ELR (cell line): ENCODE measurements at regions not wholly inside any gene's neighbourhood (a gene's known extent, or its start where the extent isn't known, plus 50 kb on each side); places are given as distances from the start of the nearest gene placed in this dataset.
A peak's percentile ranks its signal among the peaks of the same experiment; 100 is the strongest.
"Not testable (repeated sequence)": the region's sequence is repeated elsewhere in the genome, so short reads cannot be mapped to it uniquely, and the experiment has no call there.

Experiments used
- DNase-seq: peaks from one replicate; pipeline ENCODE4 v3.0.0-alpha.2; 2015; ENCODE audit warnings: low read depth

DNA sequence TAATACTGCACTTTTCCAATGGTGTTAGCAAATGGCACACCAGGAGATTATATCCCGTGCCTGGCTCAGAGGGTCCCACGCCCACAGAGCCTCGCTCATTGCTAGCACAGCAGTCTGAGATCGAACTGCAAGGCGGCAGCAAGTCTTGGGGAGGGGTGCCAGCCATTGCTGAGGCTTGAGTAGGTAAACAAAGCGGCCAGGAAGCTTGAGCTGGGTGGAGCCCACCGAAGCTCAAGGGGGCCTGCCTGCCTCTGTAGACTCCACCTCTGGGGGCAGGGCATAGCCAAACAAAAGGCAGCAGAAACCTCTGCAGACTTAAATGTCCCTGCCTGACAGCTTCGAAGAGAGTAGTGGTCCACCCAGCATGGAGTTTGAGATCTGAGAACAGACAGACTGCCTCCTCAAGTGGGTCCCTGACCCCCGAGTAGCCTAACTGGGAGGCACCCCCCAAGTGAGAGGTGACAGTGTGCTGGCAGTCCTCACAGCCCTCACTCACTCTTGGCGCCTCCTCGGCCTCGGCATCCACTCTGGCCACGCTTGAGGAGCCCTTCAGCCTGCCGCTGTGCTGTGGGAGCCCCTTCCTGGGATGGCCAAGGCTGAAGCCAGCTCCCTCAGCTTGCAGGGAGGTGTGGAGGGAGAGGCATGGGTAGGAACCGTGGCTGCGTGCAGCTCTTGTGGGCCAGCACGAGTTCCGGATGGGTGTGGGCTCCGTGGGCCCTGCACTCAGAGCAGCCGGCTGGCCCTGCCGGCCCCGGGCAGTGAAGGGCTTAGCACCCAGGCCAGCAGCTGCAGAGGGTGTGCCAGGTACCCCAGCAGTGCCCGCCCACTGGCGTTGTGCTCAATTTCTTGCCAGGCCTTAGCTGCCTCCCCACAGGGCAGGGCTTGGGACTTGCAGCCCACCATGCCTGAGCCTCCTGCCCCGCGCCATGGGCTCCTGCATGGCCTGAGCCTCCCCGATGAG, 188.0 kb downstream of the MMUT start:
- not testable (repeated sequence) for DNase-seq

DNA sequence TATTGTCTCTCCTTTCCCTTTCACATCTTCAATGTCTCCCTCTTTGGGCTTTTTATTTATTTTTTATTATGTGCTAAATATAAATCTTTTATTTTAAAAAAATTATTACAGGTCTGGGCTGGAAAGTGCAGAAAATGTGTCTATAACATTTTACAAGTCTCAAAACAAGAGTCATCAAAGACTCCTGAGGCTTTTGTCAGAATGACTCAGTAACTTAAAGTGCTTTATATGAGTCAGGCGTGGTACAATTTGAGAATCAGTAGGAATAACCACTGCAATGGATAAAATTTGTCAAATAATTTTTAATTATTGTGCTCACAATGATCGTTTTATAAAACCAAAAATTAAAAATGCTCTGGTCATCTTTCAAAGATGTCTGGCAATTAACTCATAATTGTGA, 193.9 kb downstream of the MMUT start:
- DNase-seq, result peak; percentile 77

DNA sequence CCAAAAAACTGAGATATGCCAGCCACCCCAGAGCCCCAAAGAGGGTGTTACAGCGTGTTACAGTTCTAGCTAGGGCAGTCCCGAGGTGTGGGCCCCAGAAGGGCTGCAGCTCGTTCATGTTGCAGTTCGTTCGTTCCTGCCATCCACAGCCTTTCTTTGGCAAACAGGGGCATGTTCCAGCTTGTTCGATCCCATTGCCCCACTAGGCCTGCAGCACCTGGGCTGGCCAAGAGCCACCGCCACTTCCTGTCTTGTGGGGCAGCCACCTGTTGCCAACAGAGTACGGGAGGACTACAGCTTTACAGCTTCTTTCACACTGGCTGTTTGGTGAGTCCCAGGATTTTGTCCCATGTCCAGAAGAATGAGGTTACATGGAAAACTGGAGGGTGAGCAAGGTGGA, 198.1 kb downstream of the MMUT start:
- DNase-seq, result no peak

DNA sequence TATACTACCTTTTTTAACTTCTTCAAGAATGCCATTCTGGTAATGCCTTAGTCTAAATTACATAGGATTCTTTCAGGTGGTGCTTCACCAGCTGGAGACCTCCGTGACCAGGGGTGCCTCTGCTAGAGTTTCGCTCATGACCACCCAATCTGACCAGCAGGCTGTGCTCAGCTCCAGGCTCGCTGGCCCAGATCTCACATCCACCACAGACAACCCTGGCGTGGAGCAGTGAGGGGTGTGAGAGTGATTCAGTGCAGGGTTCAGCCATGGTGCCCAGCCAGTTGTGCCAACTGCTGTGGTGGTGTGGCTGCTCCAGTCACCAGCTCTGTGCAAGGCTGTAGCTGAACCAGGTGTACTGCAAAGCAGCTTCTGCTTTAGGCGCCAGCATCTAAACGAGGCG, 198.6 kb downstream of the MMUT start:
- no peak for DNase-seq

DNA sequence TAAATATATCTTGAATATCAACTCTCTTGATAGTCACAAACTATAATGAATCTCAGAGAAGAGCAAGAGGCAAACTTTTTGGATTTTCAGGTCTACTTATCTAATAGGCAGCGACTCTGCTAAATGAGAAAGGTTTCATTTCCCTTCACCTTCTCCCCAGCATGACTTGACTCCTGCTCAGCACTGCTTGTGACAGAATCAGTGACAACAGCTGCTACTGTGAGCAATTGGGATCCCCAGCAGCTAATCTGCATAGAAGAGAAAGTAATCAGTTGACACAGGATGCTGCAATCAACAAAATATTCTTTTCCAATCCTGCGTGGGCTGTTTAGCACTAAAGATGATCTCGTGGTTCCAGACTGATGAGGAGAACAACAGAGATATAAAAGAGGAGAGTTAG, 205.5 kb downstream of the MMUT start:
- no peak for DNase-seq

DNA sequence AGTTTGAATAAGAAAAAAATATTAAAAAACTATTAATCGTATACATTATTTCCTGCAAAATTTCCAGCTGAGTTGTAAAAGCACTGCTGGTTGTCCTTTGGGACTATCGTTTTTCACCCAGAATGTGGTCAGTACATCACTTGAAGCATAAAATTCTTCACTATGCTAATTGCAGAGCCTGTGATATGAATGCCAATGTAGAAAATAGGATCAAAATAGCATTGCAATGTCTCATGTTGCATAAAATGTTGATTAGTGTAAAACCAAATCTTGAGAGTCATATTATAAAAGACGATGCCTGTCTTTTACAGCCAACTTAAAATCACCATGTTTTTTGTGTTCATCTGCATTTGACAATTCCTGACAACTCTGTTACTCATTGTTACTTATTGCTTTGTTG, 207.7 kb downstream of the MMUT start:
- no peak for DNase-seq

DNA sequence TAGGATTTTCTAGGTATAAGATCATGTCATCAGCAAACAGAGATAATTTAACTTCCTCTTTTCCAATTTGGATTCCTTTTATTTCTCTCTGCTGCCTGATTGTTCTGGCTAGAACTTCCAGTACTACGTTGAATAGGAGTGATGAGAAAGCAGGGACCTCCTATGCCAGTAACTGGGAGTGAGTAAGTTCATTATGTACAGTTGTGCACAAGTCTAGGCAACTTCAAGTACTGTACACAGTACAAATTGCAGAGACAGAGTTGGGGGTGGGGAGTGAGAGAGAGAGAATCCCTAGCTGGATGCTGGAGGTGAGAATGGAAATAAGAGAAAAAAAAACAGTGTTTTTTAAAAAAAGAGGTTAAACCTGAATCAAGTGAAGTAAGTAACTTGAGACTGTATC, 210.2 kb downstream of the MMUT start:
- no peak for DNase-seq

DNA sequence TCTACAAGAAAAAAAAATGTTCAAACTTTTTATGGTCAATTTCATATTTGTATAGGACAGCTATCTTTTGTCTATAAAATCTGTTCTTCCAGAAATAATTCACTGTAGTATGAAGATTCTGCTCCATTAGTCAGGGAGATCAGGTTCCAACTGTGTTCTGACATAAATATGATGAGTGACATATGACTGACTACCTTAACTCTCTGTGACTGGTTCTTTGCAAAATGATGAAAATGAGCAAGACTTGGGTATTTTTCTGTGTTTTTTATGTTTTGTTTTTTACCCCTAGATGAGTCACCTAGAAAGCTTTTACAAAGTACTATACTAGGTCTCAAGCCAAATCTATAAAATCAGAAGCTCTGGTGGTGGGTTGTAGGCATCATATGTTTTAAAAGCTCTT, 229.6 kb downstream of the MMUT start:
- peak; percentile 6 for DNase-seq

DNA sequence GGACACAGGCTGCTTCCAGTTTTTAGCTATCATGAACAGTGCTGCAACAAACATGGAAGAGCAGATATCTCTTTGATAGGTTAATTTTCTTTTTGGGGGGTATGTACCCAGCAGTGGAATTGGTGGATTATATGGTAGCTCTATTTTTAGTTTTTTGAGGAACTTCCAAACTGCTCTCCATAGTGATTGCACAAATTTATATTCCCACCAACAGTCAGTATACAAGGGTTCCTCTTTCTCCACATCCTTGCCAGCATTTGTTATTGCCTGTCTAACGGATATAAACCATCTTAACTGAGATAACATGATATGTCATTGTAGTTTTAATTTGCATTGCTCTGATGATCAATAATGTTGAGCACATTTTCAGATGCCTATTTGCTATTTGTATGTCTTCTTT, 237.6 kb downstream of the MMUT start:
- DNase-seq, result no peak

DNA sequence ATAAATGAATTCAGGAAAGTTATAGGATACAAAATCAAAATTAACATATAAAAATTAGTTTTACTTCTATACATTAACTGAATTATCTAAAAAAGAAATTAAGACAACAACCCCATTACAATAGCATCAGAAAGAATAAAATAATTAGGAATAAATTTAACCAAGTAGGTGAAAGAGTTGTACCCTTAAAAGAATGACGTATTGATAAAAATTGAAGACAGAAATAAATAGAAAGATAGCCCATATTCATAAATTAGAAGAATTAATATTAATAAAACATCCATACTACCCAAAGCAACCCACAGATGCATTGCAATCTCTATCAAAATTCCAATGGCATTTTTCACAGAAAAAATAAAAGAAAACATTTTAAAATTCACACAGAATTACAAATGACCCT, 242.8 kb downstream of the MMUT start:
- DNase-seq, result no peak

DNA sequence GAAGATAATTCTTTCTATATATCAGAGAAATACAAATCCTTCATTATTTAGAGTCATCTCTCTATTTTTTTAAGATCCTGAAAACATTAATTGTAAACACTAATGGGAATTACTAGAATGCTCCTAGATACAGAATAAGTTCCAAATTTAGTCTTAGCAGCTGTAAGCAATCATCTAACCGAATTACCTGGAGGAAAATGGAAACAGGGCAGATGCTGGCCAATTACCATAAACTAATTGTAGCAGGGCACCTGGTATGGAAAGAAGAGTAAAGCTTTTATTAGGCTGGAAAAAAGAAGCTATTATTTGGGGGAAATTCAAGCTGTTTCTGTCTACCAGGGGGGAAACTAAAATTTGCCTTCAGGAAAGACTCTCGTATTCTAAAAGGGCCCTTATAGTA, 257.5 kb downstream of the MMUT start:
- DNase-seq, result no peak

DNA sequence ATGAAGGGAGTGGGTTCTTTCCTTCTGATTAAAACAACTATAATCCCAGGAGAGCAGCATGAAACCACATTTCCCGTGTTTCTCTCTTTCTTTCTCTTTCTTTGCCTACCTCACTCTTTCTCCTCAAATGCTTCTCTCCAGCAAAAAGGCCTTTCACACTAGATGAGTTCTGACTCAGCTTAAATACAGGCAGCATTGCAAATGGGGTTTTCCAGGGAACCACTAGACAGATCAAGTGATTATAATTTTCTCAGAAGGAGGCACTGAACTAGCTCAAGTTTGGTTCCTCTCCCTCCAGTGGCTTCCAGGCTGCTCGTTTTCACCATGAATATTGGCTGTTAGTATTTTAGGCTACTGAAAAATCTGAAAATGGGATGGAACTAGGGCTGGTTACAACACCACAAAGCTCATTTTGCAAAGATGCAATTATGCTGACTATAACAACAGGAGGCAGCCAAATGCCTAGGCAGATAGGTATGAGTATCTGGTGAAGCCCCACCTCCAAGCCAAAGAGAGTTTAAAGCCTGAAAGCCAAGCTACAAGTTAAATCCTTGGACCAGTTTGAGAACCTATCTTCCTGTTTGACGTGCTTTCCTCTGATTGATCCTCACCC, 260.0 kb downstream of the MMUT start:
- peak; percentile 15 for DNase-seq

DNA sequence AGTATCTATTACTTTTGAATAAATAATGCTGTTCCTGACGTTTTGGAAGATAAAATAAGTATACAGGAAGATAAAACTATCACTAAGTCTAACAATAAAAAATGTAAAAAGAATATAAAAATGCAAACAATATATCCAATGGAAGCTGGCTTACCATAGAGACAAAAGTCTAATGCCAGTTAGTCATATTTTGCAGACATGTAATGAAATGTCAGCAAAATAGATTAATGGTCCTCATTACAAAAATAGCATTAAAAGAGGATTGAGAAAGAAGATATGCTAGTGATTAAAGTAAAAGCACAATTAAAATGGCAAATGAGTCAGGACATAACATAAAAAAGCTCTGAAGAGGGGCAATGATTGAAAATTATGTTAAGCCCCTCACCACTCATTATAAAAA, 265.0 kb downstream of the MMUT start:
- DNase-seq, result no peak

DNA sequence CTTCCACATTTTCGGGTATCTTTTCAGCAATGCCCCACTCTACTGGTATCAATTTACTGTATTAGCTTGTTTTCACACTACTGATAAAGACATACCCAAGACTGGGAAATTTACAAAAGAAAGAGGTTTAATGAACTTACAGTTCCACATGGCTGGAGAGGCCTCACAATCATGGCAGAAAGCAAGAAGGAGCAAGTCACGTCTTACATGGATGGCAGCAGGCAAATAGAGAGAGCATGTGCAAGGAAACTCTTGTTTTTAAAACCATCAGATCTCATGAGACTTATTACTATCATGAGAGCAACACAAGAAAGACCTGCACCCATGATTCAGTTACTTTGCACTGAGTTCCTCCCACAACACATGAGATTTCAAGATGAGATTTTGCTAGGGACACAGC, 300.7 kb downstream of the MMUT start:
- not testable (repeated sequence) for DNase-seq

DNA sequence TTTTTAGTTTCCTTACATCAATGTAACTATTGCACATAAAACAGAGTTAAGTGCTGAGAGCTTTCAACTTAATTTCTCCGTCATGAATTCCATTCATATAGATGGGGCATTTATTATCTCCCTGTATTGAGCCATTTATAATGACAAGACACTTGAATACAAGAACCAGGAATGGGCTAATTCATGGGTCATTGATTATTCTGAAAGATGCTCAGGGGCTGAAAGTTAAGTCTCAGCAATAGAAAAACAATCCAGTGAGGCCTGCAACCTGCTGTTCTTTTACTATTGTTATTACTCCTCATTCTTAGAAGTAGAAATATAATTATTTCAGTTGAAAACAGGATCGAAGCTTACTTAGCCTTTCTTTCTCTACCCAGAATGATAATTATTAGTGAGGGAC, 307.7 kb downstream of the MMUT start:
- no peak for DNase-seq

DNA sequence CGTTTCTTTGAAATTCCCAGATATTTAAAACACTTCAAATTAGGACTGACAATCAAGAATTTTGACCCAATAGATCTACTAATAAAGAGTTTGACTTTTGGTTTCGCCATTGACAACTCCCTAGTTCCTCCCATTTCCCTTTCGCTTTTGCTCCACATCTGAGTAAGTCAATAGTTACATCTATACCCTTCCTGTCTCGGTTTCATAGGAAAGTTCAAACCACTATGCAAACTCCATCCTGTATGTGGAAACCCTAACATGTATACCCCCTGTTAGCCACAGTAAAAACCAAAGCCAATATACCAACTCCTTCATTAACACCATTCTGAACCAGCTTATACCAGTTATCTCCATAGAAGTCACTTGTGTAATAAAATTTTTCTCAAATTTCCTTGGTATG, 311.1 kb downstream of the MMUT start:
- no peak for DNase-seq

DNA sequence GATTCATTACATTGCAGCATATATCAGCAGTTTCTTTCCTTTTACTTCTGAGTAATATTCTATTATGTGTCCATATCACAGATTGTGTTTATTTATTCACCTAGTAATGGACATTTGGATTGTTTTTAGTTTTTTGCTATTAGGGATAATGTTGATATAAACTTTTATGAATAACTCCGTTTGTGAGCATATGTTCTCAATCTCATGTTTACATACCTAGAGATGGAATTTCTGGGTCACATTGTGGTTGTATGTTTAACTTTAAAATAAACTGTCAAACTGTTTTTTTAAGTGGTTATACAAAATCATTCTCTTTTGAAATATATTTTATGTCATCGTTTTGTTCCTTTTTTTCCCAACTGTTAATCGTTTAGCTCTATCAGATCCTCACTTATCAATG, 311.6 kb downstream of the MMUT start:
- DNase-seq, result no peak

DNA sequence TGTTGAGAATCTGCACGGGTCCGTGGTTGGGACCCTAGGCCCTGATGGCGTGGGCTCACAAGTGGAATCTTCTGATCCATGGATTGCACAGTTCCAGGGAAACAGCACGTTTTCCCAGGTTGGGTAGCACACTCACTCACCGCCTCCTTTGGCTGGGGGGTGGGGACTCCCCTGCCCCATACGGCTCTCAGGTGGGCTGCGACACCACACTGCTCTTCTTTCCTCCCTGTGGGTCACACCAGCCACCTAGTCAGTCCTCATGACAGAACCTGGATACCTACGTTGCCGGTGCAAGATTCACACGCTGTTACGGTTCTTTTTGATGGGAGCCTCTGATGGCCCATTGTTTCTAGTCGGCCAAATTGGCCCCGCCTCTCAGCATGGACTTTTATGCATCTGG, 312.0 kb downstream of the MMUT start:
- DNase-seq, result no peak

DNA sequence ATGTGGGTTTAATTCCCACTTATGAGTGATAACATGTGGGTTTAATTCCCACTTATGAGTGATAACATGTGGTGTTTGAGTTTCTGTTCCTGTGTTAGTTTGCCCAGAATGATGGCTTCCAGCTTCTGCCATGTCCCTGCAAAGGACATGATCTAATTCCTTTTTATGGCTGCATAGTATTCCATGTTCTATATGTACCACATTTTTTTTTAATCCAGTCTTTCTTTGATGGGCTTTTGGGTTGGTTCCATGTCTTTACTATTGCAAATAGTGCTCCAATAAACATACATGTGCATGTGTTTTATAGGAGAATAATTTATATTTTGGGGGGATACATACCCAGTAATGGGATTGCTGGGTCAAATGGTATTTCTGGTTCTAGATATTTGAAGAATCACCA, 317.8 kb downstream of the MMUT start:
- DNase-seq, result no peak

DNA sequence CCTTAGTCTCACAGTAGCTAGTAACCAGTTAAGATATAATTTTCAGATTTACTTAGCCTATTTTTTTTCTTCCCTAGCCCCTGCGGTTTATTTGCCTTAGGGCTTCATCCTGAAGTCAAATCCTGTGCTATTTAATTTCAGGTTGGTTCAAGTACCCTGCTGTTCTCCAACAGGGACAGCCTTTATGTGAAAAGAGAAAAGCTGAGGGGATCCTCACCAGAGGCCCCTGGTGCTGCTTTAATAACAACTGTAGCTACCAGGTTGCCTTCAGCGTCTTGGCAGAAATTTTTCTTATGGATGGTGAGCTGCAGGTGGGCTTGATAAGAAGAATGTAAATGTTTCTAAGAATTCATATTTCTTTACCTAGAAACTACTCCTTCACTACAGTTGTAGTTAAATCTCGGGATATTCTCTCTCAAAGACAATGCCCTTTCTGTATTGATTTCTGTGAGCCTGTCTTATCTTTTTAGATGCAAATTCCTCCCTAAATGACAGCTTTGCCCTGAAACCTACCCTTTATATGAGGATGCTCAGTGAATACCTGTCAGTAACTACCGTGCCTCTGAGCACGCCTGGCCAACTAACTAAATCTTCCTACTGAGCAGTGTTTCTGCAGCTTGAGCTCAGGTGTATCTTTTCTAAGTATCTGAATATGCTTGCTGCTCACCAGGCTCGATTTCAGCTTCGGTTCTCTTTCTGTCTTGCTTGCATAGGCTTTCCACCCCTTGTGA, 320.5 kb downstream of the MMUT start:
- no peak for DNase-seq

DNA sequence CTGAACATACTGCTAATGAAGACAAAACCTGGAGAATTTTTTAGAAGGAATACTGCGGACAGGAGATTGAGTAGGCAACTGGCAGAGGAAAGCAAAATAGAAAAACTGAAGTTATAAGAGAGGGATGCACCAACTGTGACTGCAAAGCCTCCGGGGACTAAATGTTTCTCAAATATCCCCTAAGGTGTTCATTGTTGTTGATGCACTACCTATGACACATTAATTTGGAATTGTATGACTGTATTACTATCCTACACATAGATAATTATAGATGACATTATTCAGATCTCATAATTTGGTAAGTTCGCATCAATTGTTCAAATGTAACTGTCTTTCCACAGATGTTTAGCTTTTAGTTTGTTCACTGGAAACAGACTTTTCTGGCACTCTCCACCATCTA, 341.1 kb downstream of the MMUT start:
- no peak for DNase-seq

DNA sequence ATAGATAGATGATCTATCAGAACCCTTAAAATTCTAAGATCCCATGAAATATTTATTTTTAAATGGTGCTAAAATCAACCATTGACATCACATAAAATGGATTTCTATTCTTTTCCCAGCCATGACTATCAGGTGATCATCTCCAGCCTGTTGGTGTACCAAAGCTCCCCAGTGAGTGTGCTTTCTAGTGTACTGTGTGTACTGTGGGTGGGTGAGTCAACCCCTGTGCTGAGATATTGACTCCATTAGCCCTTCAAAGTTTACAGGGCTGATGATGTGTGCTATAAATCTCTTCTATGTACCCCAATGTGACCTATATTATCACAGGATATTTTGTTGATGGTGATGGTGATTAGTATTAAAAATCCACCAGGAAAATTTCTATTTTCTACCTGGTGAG, 344.6 kb downstream of the MMUT start:
- no peak for DNase-seq

DNA sequence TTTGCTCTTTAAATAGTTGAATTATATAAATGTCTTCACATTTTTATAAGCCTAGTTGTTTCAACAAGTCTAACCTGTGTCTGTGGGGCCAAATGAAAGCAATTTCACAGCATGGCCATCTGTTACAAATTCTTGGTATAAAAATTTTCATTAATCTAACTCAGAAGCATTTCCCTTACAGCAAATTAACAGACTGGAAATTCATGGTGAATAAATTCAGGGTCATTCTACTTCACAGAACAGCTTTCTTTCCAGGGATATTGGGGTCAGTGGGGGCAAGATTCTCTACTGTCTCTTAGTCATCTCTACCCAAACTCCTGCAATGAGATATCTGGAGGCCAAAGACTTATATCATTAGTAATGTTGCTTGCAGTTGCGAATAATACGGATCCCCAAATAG, 352.1 kb downstream of the MMUT start:
- no peak for DNase-seq
